Activated CD4-positive, alpha-beta T cell treated with anti-CD3 and anti-CD28 coated beads for 24 hours (primary cell): ENCODE measurements at regions not wholly inside any gene's neighbourhood (a gene's known extent, or its start where the extent isn't known, plus 50 kb on each side); places are given as distances from the start of the nearest gene placed in this dataset.
"Not testable (repeated sequence)": the region's sequence is repeated elsewhere in the genome, so short reads cannot be mapped to it uniquely, and the experiment has no call there.

ENCODE experiments used
- DNase-seq, 2 donors: peaks; one replicate each; pipeline ENCODE4 v3.0.0-alpha.2; 2020; ENCODE audit warnings: low read depth in 2 of 2

DNA sequence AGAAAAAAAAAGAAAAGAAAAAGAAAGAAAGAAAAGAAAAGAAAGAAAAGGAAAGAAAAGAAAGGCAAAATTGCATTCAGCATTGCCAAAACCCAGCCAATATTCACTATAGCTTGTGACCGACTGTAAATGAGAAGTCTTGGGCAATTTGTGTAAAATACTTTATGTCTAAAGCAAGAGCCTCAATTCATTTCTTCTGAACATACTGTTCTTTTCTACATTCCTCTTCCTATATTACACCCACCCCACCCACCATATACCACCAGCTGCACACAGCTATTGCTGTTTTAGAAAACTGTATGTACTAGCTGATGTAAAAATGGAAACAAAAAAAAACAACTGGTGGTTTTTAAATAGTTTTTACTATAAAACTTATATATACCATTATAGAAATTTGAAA lies 156.9 kb upstream of the TTC29 start:
- no peak for DNase-seq

GRCh38 chr4:147103403-147103946 lies 157.8 kb upstream of the TTC29 start:
- DNase-seq = no peak

GRCh38 chr4:147104768-147105167 lies 159.1 kb upstream of the TTC29 start:
- no peak for DNase-seq

- no peak for DNase-seq
Measured at GRCh38 chr4:147108409-147108808, 162.7 kb upstream of the TTC29 start.

DNA sequence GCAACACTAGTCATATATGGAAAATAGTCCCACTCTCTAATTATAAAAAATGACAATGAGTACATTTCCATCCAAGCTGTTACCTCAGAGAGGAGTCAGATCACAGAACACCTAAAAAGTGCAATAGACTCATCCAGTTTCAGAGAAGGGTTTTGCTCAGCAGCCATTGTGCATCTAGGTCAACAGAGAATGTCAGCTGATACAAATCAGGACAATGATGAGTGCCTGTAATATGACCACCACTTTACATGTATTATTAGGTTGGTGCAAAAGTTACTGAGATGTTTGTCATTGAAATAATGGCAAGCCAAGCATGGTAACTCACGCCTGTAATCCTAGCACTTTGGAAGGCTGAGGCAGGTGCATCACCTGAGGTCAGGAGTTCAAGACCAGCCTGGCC lies 164.1 kb upstream of the TTC29 start:
- no peak for DNase-seq

- no peak for DNase-seq
Measured at GRCh38 chr4:147110473-147111367, 165.1 kb upstream of the TTC29 start.

GRCh38 chr4:147112196-147112595 lies 166.5 kb upstream of the TTC29 start:
- DNase-seq = not testable (repeated sequence)

DNA sequence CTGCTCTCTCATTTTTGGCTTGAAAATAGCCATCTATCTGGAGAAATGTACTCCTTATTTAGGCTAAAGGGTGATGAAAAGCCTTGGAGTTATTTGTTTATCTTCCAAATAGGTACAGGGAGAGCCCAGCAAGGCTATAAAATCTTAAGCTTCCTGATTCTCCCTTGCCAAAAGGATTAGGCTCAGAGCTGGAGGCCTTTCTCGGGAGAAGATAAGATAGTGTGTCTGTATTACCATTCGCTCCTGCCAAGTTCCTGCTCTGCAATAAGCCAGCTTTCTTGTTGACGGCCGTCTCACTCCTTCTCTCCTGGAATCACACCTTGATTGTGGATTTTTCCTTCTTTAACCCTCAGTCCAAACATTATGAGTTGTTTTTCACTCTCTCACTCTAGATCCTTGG lies 171.8 kb upstream of the TTC29 start:
- no peak for DNase-seq

- no peak for DNase-seq
Measured at GRCh38 chr4:147118528-147118927, 172.9 kb upstream of the TTC29 start.

DNA sequence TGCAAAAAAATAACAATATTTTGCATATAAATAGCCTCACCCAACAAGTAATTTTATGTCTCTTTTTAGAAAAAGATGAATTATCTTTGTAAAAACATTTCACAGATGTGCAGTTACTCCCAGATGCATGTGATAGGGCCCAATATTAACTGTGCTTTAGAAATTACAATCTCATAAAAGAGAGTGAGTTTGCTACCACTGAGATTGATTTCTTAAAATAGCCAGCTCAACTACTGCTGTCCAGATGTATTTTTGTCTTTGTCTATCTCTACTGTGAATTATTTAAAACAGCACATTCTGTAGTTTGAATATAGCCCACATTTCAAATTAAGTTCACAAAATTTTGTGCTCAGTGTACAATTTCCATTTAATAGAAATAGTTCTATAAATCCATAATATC lies 177.0 kb upstream of the TTC29 start:
- DNase-seq = no peak

- DNase-seq = no peak
Measured at GRCh38 chr4:147123146-147123545, 177.5 kb upstream of the TTC29 start.

DNA sequence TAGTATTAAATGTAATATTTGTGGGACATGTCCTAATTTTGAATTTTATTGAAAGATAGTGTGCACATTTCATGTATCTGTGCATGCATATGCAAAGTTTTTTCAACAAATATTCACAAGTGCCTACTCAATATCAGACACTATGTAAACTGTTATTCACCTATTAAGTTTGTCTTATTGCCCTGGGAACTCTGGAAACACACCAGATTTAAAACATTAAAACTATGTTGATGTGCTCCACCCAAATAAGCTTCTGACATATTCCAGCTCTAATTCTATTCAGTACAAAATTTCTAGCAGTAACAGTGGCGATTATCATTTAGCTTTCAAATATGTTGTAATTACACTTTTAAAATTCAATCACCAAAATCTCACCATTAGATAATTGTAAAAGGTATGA lies 183.1 kb upstream of the TTC29 start:
- no peak for DNase-seq

DNA sequence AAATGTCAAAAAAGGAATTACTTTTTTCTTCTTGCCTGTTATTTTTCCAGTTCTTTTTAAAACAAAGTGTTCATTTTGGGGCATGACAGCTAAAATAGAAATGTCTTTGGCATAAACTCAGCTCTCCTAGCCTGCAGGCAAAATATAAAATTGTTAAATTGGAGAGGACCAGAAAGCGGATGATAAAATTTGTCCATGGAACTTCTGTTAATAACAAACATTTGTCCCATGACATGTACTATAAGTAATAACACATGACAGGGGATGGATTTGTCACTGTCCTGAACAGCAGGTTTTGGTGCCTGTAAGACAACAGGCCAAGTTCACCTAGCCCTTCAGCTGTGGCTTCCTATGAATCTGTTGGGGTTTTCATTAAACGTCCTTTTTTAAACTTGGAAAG lies 184.0 kb upstream of the TTC29 start:
- no peak for DNase-seq

- no peak for DNase-seq
Measured at GRCh38 chr4:147134536-147135210, 189.0 kb upstream of the TTC29 start.

GRCh38 chr4:147136310-147136709 lies 190.6 kb upstream of the TTC29 start:
- DNase-seq = no peak

GRCh38 chr4:147136751-147137150 lies 191.1 kb upstream of the TTC29 start:
- no peak for DNase-seq

DNA sequence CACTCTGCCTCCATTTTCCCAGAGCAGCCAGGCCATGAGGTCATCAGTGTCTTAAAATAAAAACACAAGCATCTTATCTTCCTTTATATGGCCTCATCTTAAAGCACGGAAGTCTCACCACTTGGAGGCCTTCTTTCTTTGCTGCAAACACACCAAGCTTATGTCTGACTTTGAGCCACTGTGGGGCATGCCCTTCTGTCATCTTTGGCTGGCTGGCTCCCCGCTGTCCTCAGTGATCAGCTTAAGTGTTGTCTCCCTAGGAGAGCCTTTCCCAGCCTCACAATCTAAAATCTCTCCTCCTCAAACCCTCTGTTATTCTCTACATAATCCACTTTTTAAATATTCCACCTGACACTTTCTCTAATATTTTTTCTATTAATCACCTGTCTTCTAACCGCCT lies 191.6 kb upstream of the TTC29 start:
- DNase-seq = no peak

- DNase-seq = no peak
Measured at GRCh38 chr4:147138171-147138570, 192.5 kb upstream of the TTC29 start.

DNA sequence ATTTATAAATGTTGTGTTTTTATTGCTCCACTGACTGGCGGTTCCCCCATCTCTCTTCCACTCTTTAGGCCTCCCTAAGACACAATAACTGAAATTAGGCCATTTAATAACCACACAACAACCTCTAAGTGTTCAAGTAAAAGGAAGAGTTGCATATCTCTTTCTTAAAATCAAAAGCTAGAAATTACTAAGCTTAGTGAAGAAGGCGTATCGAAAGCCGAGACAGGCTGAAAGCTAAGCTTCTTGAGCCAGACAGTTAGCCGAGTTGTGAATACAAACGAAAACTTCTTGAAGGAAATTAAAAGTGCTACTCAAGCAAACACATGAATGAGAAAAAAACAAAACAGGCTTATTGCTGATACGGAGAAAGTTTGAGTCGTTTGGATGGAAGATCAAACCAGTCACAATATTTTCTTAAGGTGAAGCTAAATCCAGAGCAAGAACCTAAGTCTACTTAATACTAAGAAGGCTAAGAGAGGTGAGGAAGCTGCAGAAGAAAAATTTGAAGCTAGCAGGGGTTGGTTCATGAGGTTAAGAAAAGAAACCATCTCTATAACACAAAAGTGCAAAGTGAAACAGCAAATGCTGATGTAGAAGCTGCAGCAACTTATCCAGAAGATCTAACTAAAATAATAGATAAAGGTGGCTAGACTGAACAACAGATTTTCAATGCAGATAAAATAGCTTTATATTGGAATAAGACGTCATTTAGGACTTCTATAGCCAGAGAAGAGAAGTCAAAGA lies 194.0 kb upstream of the TTC29 start:
- no peak for DNase-seq

DNA sequence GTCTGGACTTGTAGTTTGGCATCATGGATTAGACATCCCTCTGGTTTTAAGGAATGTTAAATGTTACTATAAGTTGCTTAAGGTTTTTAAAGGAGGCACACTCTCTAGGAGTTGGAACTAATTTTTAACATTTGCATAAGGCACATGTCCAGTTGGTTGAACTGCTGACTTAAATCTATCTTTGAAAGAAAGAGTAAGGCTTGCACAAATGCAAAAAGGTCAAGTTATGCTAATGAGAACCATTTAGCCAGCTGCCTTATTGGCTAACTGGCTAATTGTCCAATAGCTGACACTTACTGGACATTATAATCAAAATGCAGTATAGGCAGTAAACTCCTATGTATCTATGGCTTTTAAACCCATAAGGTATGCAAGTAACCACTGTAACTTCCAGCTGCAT lies 206.1 kb upstream of the TTC29 start:
- no peak for DNase-seq

GRCh38 chr4:147157860-147158701 lies 212.4 kb upstream of the TTC29 start:
- no peak for DNase-seq
